ENCODE measurements at regions not wholly inside any gene's neighbourhood (a gene's known extent, or its start where the extent isn't known, plus 50 kb on each side); places are given as distances from the start of the nearest gene placed in this dataset.

- TF ChIP-seq POLR2AphosphoS5 (IDR thresholded peaks at IDR 0.05; ENCODE audit: low read depth, low read length) (no peak), REST (IDR thresholded peaks at IDR 0.05; ENCODE audit: insufficient read depth in 1 of 2, low read depth in 2 of 2, low read length in 2 of 2) (no peak), SIN3A (IDR thresholded peaks at IDR 0.05; ENCODE audit: borderline replicate concordance, insufficient read depth, low read length) (no peak), TAF1 (IDR thresholded peaks at IDR 0.05; ENCODE audit: borderline replicate concordance, insufficient read depth, low read length) (no peak)
Observed at GRCh38 chr7:18235819-18236218, 208.2 kb upstream of the PRPS1L1 start.

Measured in PFSK-1 (cell line).